ENCODE measurements at regions not wholly inside any gene's neighbourhood (a gene's known extent, or its start where the extent isn't known, plus 50 kb on each side); places are given as distances from the start of the nearest gene placed in this dataset.

- no peaks in the 10 kb centered on the region for H3K36me3 ChIP-seq (ENCODE audit: insufficient read depth, low read length)
- Mint-ChIP-seq H3K27me3 (no peaks in the 10 kb centered on the region), H3K4me1 (ENCODE audit: low read depth) (no peaks in the 10 kb centered on the region), H3K36me3 (ENCODE audit: low read depth) (no peaks in the 10 kb centered on the region), H3K9me3 (no peaks in the 10 kb centered on the region), H3K27ac (no peak overlapping the region), H3K4me3 (no peak overlapping the region)
- no peak overlapping the region for H3K4me3 ChIP-seq (ENCODE audit: low read length)
- H3K27me3 ChIP-seq (ENCODE audit: control insufficient read depth in 1 of 2, insufficient read depth in 2 of 2, low read length in 2 of 2) = no peaks in the 10 kb centered on the region
- no peaks in the 10 kb centered on the region for H3K9me3 ChIP-seq (ENCODE audit: control insufficient read depth in 1 of 2, insufficient read depth in 1 of 2, low read length in 2 of 2)
- CTCF ChIA-PET = no interaction called here
- DNase-seq (no peak), ATAC-seq (ENCODE audit: poor library complexity) (no peak)
- H3K4me1 ChIP-seq (ENCODE audit: insufficient read depth, low read length) = no peaks in the 10 kb centered on the region
- TF ChIP-seq CTCF (IDR thresholded peaks at IDR 0.05) = no peak
- H3K27ac ChIP-seq (ENCODE audit: low read depth in 1 of 2, low read length in 2 of 2) = no peak overlapping the region
- intact Hi-C loops (cut with DNase I, micrococcal nuclease) = no loop called here
- POLR2A ChIA-PET = no interaction called here
Observed at GRCh38 chr13:80083081-80083852, 257.7 kb downstream of the SPRY2 start.

- Histone ChIP-seq H3K36me3 (ENCODE audit: insufficient read depth, low read length) (no peaks in the 10 kb centered on the region), H3K4me1 (ENCODE audit: insufficient read depth, low read length) (no peaks in the 10 kb centered on the region), H3K27me3 (ENCODE audit: control insufficient read depth in 1 of 2, insufficient read depth in 2 of 2, low read length in 2 of 2) (no peaks in the 10 kb centered on the region), H3K27ac (ENCODE audit: low read depth in 1 of 2, low read length in 2 of 2) (no peak overlapping the region), H3K9me3 (ENCODE audit: control insufficient read depth in 1 of 2, insufficient read depth in 1 of 2, low read length in 2 of 2) (no peaks in the 10 kb centered on the region), H3K4me3 (ENCODE audit: low read length) (no peak overlapping the region)
- Mint-ChIP-seq H3K27ac (no peak overlapping the region), H3K4me1 (ENCODE audit: low read depth) (no peaks in the 10 kb centered on the region), H3K36me3 (ENCODE audit: low read depth) (no peaks in the 10 kb centered on the region), H3K4me3 (no peak overlapping the region), H3K27me3 (no peaks in the 10 kb centered on the region), H3K9me3 (no peaks in the 10 kb centered on the region)
- CTCF ChIA-PET = no interaction called here
- intact Hi-C loops (cut with DNase I, micrococcal nuclease) = no loop called here
- ATAC-seq (ENCODE audit: poor library complexity) = no peak
- TF ChIP-seq CTCF (IDR thresholded peaks at IDR 0.05) = no peak
- POLR2A ChIA-PET = no interaction called here
- DNase-seq = no peak
Observed at GRCh38 chr13:80082396-80083080, 258.4 kb downstream of the SPRY2 start.

- Histone ChIP-seq H3K9me3 (ENCODE audit: control insufficient read depth in 1 of 2, insufficient read depth in 1 of 2, low read length in 2 of 2) (peaks cover 0 to 14% of the 10 kb centered on the region in 2 experiments), H3K27ac (ENCODE audit: low read depth in 1 of 2, low read length in 2 of 2) (no peak overlapping the region), H3K4me3 (ENCODE audit: low read length) (no peak overlapping the region), H3K27me3 (ENCODE audit: control insufficient read depth in 1 of 2, insufficient read depth in 2 of 2, low read length in 2 of 2) (no peaks in the 10 kb centered on the region), H3K4me1 (ENCODE audit: insufficient read depth, low read length) (no peaks in the 10 kb centered on the region), H3K36me3 (ENCODE audit: insufficient read depth, low read length) (no peaks in the 10 kb centered on the region)
- Mint-ChIP-seq H3K27me3 (no peaks in the 10 kb centered on the region), H3K36me3 (ENCODE audit: low read depth) (no peaks in the 10 kb centered on the region), H3K4me1 (ENCODE audit: low read depth) (no peaks in the 10 kb centered on the region), H3K9me3 (peaks cover 2% of the 10 kb centered on the region), H3K27ac (no peak overlapping the region), H3K4me3 (no peak overlapping the region)
- ChIA-PET CTCF (no interaction called here), POLR2A (no interaction called here)
- TF ChIP-seq CTCF (IDR thresholded peaks at IDR 0.05) = no peak
- intact Hi-C loops (cut with DNase I, micrococcal nuclease) = no loop called here
- ATAC-seq (ENCODE audit: poor library complexity) (no peak), DNase-seq (no peak)
Observed at GRCh38 chr13:80074811-80075210, 266.1 kb downstream of the SPRY2 start.

Measured in CD4-positive, alpha-beta T cell (primary cell).